CD4-positive, alpha-beta T cell treated with Interferon gamma for 1 hour (primary cell): ENCODE measurements at regions not wholly inside any gene's neighbourhood (a gene's known extent, or its start where the extent isn't known, plus 50 kb on each side); places are given as distances from the start of the nearest gene placed in this dataset.
"Not testable (repeated sequence)": the region's sequence is repeated elsewhere in the genome, so short reads cannot be mapped to it uniquely, and the experiment has no call there.

Experiments used
- DNase-seq: peaks from one replicate; pipeline ENCODE4 v3.0.0-alpha.2; 2020

- not testable (repeated sequence) for DNase-seq
These were observed 56.6 kb upstream of the ZNF519 start for GRCh38 chr18:14188751-14189406.
